ENCODE measurements at regions not wholly inside any gene's neighbourhood (a gene's known extent, or its start where the extent isn't known, plus 50 kb on each side); places are given as distances from the start of the nearest gene placed in this dataset.

DNA sequence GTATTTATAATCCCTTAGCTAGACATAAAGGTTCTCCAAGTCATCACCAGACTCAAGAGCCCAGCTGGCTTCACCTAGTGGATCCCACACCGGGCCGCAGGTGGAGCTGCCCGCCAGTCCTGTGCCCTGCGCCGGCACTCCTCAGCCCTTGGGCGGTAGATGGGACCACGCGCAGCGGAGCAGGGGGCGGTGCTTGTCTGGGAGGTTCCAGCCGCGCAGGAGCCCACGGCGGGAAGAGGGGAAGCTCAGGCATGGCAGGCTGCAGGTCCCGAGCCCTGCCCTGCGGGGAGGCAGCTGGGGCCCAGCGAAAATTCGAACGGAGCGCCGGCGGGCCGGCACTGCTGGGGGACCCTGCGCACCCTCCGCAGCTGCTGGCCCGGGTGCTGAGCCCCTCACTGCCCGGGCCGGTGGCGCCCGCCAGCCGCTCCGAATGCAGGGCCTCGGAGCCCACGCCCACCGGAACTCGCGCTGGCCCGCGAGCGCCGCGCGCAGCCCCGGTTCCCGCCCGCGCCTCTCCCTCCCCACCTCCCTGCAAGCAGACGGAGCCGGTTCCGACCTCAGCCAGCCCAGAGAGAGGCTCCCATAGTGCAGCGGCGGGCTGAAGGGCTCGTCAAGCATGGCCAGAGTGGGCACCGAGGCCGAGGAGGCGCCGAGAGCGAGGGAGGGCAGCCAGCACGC is 675.6 kb downstream of the REEP3 start:
- no peaks in the 10 kb centered on the region for H4K20me1 ChIP-seq (replicated peaks; ENCODE audit: insufficient read depth)
- no peak for ATAC-seq
- 0 out of 2 replicates have a peak overlapping the region, but pooled peaks have one; percentile 23 for H2AFZ ChIP-seq
- no peaks in the 10 kb centered on the region for H3K79me2 ChIP-seq (replicated peaks; ENCODE audit: insufficient read depth)
- H3K36me3 ChIP-seq (ENCODE audit: insufficient read depth): no peaks in the 10 kb centered on the region
- Mint-ChIP-seq H3K4me1 (no peaks in the 10 kb centered on the region), H3K27ac (no peak overlapping the region), H3K9me3 (peaks cover 10% of the 10 kb centered on the region), H3K36me3 (ENCODE audit: low read depth) (no peaks in the 10 kb centered on the region), H3K4me3 (no peak overlapping the region), H3K27me3 (ENCODE audit: insufficient read depth, low read depth, poor library complexity) (peaks cover 2% of the 10 kb centered on the region)
- no peaks in the 10 kb centered on the region for H3K4me1 ChIP-seq (ENCODE audit: insufficient read depth)
- TF ChIP-seq JUNB (IDR thresholded peaks at IDR 0.05; ENCODE audit: unreplicated experiment): no peak
- TF ChIP-seq, protein P1, sequence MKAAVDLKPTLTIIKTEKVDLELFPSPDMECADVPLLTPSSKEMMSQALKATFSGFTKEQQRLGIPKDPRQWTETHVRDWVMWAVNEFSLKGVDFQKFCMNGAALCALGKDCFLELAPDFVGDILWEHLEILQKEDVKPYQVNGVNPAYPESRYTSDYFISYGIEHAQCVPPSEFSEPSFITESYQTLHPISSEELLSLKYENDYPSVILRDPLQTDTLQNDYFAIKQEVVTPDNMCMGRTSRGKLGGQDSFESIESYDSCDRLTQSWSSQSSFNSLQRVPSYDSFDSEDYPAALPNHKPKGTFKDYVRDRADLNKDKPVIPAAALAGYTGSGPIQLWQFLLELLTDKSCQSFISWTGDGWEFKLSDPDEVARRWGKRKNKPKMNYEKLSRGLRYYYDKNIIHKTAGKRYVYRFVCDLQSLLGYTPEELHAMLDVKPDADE (IDR thresholded peaks at IDR 0.05): no peak
- no peak for TF ChIP-seq NANOG (IDR thresholded peaks at IDR 0.05; ENCODE audit: borderline replicate concordance)
- no peak for TF ChIP-seq EZH2 (IDR thresholded peaks at IDR 0.05; ENCODE audit: low read depth, unreplicated experiment)
- no peak for TF ChIP-seq STAT1 (IDR thresholded peaks at IDR 0.05; ENCODE audit: unreplicated experiment)
- H3K27me3 ChIP-seq (ENCODE audit: insufficient read depth): no peaks in the 10 kb centered on the region
- H3K4me2 ChIP-seq: no peak overlapping the region
- DNase-seq (ENCODE audit: low spot score): no peak
- H3K9me2 ChIP-seq (ENCODE audit: insufficient read depth): peaks cover 3% of the 10 kb centered on the region; the same call in 1 of the 2 replicates
- no peak overlapping the region for H3K4me3 ChIP-seq
- H3F3A ChIP-seq (replicated peaks; ENCODE audit: low read depth): no peaks in the 10 kb centered on the region
- no peak overlapping the region for H3K27ac ChIP-seq (ENCODE audit: low read depth)

DNA sequence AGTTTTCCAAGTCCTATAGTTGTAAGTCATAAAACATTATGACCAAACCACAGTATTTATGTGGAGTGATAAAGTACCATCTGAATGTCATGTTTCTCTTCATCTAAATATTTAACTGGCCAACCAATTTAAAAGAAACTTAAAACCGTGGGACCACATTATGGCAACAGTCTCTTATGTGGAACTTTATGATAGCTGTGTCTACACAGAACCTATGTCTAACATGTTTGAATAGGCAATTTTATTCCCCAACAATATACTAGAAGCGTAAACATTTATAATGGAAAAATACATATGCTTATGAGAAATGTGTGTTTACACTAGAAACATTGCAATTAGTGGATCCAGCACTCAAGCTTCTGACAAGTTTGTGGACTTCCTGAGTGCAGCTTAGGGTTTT is 680.7 kb downstream of the REEP3 start:
- H3F3A ChIP-seq (replicated peaks; ENCODE audit: low read depth): no peaks in the 10 kb centered on the region
- H3K4me3 Mint-ChIP-seq: no peak overlapping the region
- no peaks in the 10 kb centered on the region for H3K36me3 Mint-ChIP-seq (ENCODE audit: low read depth)
- ATAC-seq (no peak), DNase-seq (ENCODE audit: low spot score) (no peak)
- H4K20me1 ChIP-seq (replicated peaks; ENCODE audit: insufficient read depth): no peaks in the 10 kb centered on the region
- H3K9me2 ChIP-seq (ENCODE audit: insufficient read depth): peaks cover 3% of the 10 kb centered on the region; the same call in 1 of the 2 replicates
- no peak overlapping the region for H3K4me3 ChIP-seq
- peaks cover 2% of the 10 kb centered on the region; the same call in 1 of the 3 replicates for H3K4me1 Mint-ChIP-seq
- peaks cover 3% of the 10 kb centered on the region; the same call in 1 of the 3 replicates for H3K9me3 Mint-ChIP-seq
- H3K27me3 ChIP-seq (ENCODE audit: insufficient read depth): no peaks in the 10 kb centered on the region
- H3K4me2 ChIP-seq: no peak overlapping the region
- H2AFZ ChIP-seq: no peak overlapping the region
- no peaks in the 10 kb centered on the region for H3K36me3 ChIP-seq (ENCODE audit: insufficient read depth)
- H3K27ac Mint-ChIP-seq: no peak overlapping the region
- H3K27me3 Mint-ChIP-seq (ENCODE audit: insufficient read depth, low read depth, poor library complexity): peaks cover 2% of the 10 kb centered on the region
- no peak overlapping the region for H3K27ac ChIP-seq (ENCODE audit: low read depth)
- no peaks in the 10 kb centered on the region for H3K4me1 ChIP-seq (ENCODE audit: insufficient read depth)
- TF ChIP-seq CREB1 (CRISPR knock-in tag; IDR thresholded peaks at IDR 0.05; ENCODE audit: low read depth): no peak
- TF ChIP-seq, protein P1 (IDR thresholded peaks at IDR 0.05): no peak
- TF ChIP-seq, protein P2, sequence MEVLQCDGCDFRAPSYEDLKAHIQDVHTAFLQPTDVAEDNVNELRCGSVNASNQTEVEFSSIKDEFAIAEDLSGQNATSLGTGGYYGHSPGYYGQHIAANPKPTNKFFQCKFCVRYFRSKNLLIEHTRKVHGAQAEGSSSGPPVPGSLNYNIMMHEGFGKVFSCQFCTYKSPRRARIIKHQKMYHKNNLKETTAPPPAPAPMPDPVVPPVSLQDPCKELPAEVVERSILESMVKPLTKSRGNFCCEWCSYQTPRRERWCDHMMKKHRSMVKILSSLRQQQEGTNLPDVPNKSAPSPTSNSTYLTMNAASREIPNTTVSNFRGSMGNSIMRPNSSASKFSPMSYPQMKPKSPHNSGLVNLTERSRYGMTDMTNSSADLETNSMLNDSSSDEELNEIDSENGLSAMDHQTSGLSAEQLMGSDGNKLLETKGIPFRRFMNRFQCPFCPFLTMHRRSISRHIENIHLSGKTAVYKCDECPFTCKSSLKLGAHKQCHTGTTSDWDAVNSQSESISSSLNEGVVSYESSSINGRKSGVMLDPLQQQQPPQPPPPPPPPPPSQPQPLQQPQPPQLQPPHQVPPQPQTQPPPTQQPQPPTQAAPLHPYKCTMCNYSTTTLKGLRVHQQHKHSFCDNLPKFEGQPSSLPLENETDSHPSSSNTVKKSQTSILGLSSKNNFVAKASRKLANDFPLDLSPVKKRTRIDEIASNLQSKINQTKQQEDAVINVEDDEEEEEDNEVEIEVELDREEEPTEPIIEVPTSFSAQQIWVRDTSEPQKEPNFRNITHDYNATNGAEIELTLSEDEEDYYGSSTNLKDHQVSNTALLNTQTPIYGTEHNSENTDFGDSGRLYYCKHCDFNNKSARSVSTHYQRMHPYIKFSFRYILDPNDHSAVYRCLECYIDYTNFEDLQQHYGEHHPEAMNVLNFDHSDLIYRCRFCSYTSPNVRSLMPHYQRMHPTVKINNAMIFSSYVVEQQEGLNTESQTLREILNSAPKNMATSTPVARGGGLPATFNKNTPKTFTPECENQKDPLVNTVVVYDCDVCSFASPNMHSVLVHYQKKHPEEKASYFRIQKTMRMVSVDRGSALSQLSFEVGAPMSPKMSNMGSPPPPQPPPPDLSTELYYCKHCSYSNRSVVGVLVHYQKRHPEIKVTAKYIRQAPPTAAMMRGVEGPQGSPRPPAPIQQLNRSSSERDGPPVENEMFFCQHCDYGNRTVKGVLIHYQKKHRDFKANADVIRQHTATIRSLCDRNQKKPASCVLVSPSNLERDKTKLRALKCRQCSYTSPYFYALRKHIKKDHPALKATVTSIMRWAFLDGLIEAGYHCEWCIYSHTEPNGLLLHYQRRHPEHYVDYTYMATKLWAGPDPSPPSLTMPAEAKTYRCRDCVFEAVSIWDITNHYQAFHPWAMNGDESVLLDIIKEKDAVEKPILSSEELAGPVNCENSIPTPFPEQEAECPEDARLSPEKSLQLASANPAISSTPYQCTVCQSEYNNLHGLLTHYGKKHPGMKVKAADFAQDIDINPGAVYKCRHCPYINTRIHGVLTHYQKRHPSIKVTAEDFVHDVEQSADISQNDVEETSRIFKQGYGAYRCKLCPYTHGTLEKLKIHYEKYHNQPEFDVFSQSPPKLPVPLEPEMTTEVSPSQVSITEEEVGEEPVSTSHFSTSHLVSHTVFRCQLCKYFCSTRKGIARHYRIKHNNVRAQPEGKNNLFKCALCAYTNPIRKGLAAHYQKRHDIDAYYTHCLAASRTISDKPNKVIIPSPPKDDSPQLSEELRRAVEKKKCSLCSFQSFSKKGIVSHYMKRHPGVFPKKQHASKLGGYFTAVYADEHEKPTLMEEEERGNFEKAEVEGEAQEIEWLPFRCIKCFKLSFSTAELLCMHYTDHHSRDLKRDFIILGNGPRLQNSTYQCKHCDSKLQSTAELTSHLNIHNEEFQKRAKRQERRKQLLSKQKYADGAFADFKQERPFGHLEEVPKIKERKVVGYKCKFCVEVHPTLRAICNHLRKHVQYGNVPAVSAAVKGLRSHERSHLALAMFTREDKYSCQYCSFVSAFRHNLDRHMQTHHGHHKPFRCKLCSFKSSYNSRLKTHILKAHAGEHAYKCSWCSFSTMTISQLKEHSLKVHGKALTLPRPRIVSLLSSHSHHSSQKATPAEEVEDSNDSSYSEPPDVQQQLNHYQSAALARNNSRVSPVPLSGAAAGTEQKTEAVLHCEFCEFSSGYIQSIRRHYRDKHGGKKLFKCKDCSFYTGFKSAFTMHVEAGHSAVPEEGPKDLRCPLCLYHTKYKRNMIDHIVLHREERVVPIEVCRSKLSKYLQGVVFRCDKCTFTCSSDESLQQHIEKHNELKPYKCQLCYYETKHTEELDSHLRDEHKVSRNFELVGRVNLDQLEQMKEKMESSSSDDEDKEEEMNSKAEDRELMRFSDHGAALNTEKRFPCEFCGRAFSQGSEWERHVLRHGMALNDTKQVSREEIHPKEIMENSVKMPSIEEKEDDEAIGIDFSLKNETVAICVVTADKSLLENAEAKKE (CRISPR knock-in tag; IDR thresholded peaks at IDR 0.05): no peak
- no peak for TF ChIP-seq JUNB (IDR thresholded peaks at IDR 0.05; ENCODE audit: unreplicated experiment)
- TF ChIP-seq, protein P3, sequence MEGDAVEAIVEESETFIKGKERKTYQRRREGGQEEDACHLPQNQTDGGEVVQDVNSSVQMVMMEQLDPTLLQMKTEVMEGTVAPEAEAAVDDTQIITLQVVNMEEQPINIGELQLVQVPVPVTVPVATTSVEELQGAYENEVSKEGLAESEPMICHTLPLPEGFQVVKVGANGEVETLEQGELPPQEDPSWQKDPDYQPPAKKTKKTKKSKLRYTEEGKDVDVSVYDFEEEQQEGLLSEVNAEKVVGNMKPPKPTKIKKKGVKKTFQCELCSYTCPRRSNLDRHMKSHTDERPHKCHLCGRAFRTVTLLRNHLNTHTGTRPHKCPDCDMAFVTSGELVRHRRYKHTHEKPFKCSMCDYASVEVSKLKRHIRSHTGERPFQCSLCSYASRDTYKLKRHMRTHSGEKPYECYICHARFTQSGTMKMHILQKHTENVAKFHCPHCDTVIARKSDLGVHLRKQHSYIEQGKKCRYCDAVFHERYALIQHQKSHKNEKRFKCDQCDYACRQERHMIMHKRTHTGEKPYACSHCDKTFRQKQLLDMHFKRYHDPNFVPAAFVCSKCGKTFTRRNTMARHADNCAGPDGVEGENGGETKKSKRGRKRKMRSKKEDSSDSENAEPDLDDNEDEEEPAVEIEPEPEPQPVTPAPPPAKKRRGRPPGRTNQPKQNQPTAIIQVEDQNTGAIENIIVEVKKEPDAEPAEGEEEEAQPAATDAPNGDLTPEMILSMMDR (conservative IDR thresholded peaks at IDR 0.05; ENCODE audit: low read depth in 2 of 2): no peak
- no peaks in the 10 kb centered on the region for H3K79me2 ChIP-seq (replicated peaks; ENCODE audit: insufficient read depth)
